ENCODE measurements at regions not wholly inside any gene's neighbourhood (a gene's known extent, or its start where the extent isn't known, plus 50 kb on each side); places are given as distances from the start of the nearest gene placed in this dataset.

DNA sequence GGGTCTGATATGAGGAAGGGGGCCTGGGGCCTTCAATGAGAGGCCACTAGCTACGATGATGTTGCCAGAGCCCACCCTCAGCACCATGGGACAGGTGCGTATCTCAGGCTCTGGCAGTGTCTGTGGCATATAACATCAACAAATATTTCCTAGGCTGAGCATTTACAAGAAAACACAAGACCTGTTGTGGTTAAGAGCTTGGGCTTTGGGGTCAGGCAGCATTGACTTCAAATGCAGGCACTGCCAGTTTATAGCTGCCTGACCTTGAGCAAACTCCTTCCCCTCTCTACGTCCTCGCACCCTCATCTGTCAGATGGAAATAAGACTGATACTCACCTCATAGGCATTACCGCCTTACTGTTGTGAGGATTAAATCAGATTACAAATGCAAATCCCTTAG lies 156.0 kb downstream of the KATNAL1 start:
- DNase-seq = no peak

DNA sequence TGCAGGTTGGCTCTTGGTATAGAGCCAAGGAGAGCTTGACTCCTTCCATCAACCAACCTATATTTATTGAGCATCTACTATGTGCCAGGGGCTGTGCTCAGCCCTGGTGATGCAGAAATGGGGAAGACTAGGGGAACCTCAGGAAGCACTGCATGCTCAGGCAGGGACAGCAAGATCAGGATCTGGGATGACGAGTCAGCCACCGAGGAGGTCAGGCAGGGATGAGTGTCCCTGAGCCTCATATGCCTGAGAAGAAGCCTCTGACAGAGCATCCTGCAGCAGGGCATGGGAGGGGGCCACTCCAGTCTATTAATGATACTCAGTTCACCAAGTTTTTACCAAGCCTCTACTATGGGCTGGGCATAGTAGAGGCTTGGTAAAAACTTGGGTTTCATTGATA lies 158.1 kb downstream of the KATNAL1 start:
- DNase-seq = no peak

DNA sequence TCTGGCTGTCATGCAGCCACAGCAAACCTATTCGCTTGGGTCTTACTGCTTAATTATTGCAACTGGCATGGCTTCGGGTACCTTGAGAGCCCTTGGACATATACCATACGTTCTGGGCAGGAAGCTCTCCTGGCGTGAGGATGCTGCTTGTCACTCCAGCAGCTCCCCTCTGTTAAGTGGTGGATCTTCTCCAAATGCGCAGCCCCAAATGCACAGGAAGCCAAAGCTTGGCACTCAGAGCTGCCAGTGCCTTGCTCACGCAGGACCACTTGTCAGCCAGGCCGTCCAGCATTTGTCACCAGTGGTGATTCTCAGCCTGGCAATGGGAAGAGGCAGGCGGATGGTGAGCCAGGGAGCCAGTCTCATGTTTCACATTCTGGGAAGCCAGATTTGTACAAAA lies 158.6 kb downstream of the KATNAL1 start:
- DNase-seq = no peak

DNA sequence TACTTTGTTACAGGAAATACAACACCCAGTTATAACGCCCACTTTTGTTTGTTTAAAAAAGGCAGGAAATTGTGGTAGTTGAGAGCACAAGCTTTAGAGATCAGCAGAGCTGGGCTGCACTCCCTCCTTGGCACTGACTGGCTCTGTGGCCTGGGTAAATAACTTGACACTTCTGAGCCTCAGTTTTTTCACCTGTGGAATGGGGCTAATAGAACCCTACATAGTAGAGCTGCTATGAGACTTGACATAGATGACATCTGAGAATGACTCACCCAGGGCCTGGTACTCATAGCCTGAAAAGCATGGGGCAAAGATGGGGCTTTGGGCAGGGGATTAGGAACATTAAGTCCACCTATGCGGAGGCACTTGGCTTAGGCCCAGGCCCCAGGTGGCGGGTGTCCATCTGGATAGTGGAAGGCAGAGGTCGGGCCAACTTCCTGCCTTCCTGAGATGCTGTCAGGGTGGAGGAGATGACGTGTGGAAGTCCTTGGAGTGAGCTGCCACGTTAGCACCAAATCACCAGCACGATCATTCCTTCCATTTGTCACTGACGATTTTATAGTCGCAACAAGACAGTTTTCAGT lies 159.1 kb downstream of the KATNAL1 start:
- peak; percentile 30 to 45 for DNase-seq

DNA sequence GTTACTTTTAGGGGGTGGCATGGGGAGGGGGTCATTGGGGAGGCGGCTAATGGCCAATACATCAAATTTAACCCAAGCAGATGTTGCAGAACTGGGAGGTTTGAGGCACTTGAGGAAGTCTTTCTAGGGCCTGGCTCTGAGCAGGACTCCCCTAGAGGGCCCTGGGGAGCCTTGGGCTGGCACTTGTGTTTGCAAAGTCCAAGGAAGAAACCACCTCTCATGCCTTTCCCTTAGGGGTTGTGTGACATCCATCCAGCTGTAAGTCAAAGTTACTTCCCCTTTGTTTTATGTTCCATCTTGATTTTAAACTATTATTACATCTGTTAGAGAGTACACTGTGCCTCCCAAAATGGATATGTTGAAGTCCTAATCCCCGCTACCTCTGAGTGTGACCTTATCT lies 159.9 kb downstream of the KATNAL1 start:
- no peak for DNase-seq

DNA sequence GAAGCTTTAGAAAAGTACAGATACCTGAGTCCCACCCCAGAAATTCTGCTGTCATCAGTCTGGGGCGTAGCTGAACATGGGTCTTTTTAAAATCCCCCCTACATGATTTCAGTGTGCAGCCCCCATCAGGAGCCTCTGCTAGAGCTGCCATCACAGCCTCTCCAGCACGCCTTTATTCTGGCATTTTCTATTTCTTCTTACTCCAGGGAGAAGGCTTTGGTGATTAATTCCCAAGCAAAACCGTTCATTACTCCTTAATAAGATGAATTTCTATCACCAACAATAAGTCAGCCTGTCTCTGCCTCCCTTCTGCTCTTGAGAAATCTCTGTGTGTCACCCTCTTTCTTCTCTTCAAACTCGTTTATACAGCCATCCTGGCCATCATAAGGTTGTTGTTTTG lies 160.3 kb downstream of the KATNAL1 start:
- no peak for DNase-seq

DNA sequence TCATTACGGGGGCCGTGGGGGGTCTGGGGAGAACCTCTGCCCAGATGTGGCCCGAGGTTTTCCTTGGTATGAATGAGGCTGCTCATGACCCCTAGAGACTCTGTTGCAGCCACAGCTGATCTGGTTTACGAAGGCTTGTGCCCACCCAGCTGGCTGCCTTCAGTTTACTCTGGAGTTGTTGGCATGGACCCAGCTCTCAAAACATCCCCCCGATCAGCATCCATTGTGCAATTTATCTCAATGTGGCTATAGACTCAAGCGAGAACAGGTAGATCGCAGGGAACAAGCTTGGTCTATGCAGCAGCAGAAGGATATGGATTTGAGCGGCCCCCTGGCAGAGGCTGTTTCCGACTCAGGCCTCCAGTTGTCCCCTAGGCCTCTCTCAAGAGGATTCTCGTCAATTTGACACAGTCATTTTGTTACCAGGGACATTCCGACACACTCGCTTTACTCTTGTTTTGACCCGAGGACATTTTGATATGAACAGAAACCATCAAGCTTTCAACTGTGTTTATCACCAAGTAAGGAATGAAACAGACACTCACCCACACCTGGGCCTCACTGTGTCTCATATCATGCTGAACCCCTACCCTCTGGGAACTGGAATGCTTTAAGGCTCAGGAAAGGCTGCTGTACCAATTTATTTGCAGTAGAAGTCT lies 161.5 kb downstream of the KATNAL1 start:
- DNase-seq = peak; percentile 60 to 65

DNA sequence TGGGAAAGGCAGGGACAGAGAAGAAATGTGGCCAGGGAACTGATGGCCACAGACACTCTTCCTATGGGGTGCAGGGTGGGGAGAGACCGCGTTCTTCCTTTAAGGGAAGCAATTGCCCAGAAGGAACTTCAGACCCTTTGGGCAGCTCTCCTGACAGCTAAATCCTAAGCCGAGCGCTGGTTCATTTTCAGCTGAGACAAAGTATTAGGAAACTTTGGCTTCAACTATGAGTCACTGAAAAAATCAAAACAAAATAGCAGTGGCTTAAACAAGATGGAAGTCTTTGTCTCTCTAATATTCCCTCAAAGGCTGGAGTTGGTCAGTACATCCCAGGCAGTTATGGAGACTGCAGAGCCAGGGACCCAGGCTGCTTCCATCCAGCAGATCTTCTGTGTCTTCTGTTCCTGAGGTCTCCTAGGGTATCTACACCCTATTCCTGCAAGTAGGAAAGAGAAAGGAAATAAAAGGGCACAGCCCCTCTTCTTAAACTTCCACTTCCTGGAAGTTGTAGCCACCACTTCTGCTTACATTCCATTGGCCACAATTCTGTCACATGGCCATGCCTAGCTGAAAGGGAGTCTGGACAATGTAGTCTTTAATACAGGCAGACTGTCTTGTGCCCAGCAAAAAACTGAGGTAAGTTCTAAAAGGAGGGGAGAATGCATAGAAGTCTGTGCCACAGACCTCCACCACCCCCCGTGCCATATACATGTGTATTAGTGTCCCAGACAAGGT lies 163.5 kb downstream of the KATNAL1 start:
- no peak for DNase-seq

DNA sequence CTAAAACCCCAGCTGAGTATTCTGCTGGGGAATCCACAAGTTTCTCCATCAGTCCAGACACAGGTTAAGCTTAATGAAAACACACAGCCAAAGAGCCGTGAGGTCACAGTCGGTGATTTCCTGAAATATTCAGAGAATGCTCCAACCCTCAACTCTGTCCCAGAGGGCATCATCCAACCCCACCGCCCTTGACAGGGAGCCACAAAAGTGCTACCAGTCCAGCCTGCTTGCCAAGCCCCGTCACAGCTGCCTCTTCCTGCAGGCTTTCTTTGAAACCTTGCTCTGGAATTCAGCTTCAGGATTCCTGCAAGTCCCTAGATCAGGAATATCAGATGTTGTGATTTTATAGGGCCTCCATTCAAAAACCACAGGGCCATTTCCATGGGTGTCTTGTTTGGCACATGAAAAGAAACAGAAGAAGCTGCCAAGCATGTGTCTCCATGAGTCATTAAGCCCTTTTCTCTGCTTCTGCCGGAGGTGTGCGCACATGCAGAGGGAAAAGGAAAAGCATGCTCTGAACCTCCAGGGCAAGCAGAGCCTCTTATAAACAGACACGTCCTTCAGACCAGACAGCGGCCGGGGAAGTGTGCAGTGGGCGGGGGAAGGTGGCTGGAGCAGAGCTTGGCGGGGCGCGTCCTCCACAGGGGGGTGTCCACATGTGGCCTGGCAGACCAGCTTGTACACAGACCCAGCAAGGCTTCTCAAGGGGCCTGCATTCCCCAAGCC lies 164.7 kb downstream of the KATNAL1 start:
- peak; percentile 28 to 51 for DNase-seq

DNA sequence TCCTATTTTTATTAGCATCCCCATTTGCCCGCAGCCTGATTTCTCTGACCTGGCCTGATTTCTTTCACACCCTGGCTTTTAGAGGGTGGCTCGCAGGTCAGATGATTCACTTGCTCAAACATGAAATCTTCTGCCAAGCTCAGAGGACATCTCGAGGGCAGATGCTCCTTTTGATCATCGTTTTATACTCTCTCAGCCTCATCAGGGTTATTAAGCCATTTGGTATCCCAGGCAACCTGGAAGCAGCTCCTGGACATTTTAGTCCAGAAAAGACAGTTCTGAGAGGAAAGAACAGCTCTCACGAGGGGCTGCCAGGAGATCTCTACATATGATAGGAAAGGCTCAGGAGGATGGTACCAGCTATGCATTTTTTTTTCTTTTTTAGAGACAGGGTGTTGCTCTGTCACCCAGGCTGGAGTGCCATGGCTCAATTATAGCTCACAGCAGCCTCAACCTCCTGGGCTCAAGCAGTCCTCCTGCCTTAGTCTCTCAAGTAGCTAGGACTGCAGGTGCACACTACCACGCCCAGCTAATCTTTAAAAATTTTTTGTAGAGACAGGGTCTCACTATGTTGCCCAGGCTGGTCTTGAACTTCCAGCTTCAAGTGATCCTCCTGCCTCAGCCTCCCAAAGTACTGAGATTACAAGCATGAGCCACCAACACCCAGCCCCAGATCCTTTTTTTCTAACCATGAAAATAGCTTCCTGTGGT lies 165.4 kb downstream of the KATNAL1 start:
- DNase-seq = no peak

DNA sequence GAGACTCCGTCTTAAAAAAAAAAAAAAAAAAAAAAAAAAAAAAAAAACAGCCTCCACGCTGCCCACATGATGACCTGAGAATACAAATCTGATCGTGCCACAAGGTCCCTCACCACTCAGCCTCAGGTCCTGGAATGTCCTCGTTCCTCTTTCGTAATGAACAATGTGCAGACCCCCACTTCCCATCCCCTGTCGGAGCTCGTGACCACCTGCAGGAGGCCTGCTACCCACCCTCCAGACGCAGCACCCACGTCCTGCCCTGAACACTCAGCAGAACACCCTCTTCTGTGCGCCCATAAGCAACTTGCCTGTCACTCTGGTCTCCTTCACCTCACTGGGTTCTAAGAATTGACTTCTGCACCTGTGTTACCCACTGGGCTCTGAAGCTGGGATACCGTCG lies 166.4 kb downstream of the KATNAL1 start:
- no peak for DNase-seq

DNA sequence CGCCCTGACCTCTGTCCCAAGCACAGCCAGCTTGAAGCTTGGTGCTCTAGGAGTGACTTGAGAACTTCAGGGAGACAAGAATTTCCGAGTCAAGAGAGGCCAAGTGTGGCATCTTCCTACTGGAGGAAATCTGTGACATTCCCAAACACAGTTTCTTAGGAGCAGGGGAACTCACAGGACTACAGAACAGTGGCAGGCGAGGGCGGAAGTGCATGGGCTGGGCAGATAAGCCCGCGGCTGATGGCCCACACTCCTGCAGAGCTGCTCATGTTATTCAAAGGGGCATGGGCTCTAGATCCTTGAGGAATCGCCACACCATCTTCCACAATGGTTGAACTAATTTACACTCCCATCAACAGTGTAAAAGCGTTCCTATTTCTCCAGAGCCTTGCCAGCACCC lies 168.8 kb downstream of the KATNAL1 start:
- no peak for DNase-seq

DNA sequence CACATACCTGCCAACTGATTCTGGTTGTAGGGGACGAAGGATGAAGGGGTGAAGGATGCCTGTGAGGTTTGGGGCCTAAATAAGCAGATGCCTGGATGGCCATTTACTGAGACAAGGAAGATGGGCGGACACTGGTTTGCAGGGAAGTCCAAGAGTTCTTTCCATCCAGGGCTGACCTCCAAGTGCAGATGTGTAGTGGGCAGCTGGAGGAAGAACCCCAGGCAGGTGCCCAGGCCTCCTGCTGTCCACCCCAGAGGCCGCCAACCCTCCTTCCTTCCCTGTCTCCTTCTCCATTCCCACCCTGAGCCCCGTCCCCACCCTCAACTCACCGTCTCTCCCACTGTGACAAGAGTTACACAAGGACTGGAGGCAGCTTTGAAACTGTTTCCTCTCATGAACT lies 171.5 kb downstream of the KATNAL1 start:
- DNase-seq = no peak

DNA sequence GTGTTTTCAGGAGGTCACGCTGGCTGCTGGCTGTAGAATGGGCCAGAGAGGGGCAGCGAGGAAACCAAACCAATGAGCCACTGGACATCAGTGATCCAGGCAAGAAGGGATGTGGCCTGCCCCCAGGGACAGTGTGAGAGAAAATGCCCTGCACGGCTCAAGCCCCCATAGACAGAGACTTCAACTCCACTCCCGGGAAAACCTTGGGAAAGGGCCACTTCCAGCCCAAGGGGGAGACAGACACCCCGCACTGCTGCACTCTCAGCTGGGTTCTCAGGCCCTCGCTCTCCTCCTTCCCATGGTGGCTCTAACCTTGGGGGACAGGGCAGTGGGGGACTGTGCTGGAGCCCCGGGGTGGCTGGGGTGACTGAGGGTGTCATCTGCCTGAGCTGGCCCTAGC lies 172.0 kb downstream of the KATNAL1 start:
- DNase-seq = no peak

DNA sequence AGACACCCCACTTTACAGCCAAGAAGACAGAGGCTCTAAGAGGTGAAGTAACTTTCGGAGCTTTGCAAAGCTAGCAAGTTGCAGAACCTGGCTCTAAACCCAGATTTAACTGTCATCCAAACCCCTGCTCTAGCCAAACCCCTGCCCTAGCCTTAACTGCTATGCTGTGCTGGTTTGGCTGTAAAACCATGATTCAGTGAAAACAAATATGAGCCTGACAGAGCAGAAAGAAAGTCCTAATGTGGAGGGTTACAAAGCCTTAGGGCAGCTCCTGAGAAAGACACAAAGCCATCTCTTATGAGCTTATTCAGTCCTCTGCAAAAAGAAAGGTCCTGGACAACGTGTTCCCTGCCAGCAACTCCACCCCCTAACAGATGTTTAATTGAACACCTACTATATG lies 172.8 kb downstream of the KATNAL1 start:
- no peak for DNase-seq

DNA sequence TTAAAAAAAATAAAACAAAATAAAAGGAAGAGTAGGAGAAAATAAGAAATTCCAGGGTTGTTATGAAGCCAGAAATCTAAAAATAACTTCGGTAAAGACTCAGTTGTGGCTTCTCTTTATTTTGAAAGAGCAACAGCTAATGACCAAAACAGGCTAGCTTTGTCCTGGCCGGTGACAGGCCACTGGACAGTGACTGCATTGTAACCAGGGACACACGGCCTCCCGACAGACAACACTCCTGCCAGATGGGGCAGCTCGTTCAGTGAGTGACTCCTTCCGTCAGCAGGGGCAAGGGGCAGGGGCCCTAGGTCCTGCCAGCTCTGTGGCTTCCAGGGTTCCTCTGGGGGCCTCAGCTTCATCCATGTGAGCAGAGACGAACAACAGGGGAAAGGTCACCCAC lies 173.4 kb downstream of the KATNAL1 start:
- DNase-seq = no peak

DNA sequence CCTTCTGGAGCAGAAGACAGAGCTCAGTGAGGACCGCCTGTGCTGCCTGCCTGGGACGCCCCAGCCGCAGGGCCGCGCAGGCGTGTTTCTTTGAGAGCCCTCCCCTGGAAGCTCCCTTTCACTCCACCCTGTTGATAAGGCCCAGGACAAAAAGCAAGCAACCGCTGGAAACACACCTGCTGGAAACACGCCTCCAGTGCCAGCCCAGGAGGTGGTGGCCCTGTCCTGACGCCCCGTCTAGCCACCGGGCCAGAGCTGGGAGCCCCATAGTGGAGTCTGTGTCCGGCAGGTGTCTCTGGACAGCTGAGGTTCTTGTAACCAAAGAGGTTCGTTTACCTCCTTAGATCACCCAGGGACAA lies 173.8 kb downstream of the KATNAL1 start:
- no peak for DNase-seq

DNA sequence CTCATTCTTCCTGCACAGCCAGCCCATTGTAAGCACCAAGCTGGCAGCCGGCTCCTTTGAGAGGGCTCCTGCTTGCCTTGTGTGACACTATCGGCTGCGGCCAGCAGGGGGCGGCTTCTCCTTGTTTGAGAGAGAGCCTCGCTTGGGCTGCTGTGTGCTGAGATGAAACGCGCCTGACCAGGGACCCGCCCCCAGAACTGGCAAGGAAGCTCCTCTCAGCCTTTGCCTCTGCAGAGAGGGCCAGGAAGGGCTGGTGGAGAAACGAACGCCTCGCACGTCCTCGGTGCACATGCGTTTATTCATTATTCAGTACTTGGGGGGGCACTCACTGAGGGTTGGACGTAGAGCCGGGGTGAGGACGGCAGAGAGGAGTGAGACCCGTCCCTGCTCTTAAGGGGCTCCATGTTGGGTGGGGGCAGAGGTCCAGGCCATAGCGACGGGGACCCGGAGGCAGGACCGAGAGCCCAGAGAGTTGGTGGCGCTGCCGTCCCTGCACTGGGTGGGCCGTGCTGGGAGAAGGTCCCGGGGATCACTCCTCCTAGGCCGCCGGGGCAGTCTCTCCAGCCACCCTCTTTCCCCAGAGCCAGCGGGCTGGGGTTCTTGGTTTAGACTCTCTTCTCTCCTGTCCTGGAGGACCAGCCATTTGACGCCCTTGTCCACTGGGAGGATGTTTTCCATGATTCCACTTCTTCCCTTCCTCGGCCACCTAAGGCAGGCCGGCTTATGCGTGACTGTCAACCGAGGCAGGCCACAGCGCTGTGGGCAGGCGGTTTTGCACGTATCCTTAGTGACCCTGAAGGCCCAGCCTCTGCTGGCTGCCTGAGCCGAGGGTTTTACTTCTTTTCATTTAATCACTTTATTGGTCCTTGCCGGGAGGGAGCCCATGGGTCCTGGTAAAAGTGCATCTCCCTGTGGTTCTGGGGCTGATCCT lies 174.5 kb downstream of the KATNAL1 start:
- peak; percentile 99 for DNase-seq

DNA sequence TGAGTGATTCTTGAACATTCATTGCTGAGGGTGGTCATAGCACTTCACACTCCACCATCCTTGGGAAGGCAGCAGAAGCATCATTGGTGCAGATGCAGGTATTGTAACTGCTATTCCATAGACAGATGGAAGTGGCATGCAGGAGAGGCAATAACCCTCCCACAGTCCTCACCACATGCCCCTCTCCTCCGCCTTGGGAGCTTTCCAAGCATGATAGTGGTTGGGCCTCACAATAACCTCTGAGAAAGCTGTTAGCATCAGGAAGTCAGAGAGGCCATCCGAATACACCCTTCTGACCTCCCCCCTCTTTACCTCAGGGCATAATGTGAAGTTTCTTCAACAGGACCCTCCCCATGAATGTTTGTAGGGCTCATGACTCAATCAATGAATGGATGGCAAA lies 177.9 kb downstream of the KATNAL1 start:
- no peak for DNase-seq

DNA sequence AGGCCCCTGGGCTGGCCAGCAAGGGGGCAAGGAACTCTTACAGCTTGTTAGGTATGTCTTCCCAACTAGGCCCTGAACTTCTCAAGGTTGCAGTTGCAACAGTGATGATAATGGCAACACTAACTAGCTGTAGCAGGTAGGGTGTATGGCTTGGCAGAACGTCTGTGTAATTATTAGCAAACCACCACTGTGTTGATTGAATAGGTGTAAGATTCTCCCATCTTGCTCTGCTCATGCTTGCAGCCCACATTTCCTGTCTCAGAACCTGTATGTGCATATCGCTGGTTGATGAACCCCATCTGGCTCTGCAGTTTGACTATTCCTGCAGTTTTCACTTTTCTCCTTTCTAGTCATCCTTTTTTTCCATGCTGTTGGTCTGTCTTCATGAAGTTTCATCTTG lies 178.8 kb downstream of the KATNAL1 start:
- DNase-seq = no peak

DNA sequence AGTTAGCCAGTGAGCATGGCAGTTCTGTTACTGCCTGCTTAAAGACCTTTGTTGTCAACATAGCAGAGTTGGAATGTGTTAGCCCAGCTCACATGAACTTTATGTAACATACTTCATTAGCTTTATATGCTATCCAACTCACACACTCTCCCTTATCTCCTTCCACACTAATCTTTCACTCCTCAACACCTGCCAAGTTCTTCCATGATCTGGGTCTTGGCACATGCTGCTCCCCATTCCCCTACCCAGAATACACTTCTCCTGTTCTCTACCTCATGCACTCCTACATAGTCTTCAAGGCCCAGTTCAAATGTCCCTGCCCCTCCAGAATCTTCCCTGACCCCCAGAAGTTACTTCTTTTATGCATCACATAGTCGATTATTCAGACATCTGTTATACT lies 179.3 kb downstream of the KATNAL1 start:
- DNase-seq = no peak

DNA sequence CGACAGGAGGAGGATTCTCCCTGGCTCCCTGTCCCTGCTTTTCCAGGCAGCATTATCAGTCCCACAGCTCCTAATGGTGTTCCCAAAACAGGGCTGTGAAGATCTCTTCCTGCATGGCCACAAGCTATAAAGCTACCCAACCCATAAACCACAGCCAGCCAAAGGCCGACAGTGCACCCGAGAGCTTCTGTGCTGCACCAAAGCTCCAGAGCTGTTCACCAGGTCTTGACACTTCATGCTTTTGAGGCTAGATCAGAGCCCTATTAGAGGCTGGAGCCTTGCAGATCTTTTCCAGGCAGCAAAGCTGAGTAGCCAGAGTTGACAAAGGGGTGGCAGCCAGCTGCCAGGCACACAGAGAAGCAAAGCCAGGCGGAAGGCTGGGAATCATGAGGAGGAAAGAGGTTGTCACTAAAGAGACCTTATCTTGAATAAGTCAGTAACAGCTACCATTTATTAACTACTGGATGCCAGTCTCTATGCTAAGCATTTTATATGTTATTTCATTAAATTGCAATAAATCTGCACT lies 180.4 kb downstream of the KATNAL1 start:
- DNase-seq = no peak

Data from activated CD4-positive, alpha-beta T cell treated with anti-CD3 and anti-CD28 coated beads, Interleukin-2, amount 50 U/mL, for 48 hours (primary cell).